GM12878 (cell line): ENCODE measurements at regions not wholly inside any gene's neighbourhood (a gene's known extent, or its start where the extent isn't known, plus 50 kb on each side); places are given as distances from the start of the nearest gene placed in this dataset.
A peak's percentile ranks its signal among the peaks of the same experiment; 100 is the strongest.

ENCODE experiments used
- ATAC-seq: fragments of 200-7000 bp; cut with Tn5 transposase; 3 replicates; pipeline ENCODE4 v1.9.1; 2020; ENCODE audit warnings: mild to moderate bottlenecking, moderate library complexity
- BruUV-seq: library from RNA; stranded (reverse); fragments of 400-500 nt; replicated peaks from 2 replicates; lab custom pipeline; 2021; lab: Mats Ljungman, UMichigan
- CTCF ChIA-PET: fragments of 300-600 bp; sonication (Branson Sonifier 250); formaldehyde crosslinking; extraction: SDS; loops from one replicate; lab custom pipeline; 2021; ENCODE audit warnings: inconsistent platforms; lab: Yijun Ruan, JAX
- POLR2A ChIA-PET: fragments of 350-600 bp; formaldehyde crosslinking; extraction: SDS; loops from one replicate; lab custom pipeline; 2021; ENCODE audit warnings: inconsistent platforms; lab: Charles Lee
- RAD21 ChIA-PET: fragments of 300-600 bp; sonication (Branson Sonifier 250); formaldehyde crosslinking; loops from one replicate; lab custom pipeline; 2023; ENCODE audit warnings: antibody characterized with exemption; ENCODE audit not compliant: unreplicated experiment; lab: Charles Lee
- SMC1A ChIA-PET: fragments of 300-600 bp; sonication (Branson Sonifier 250); formaldehyde crosslinking; loops from one replicate; lab custom pipeline; 2023; ENCODE audit not compliant: unreplicated experiment, uncharacterized antibody; lab: Charles Lee
- DNase-seq: peaks from one replicate; pipeline ENCODE4 v3.0.0-alpha.2; 2011; ENCODE audit warnings: low read depth, low spot score
- FAIRE-seq: peaks from 3 replicates; lab custom pipeline; 2011; peaks lifted over from hg19 to GRCh38; lab: Jason Lieb, UNC
- H2AFZ ChIP-seq: 2 replicates; pipeline ENCODE4 v1.6.0; 2011; ENCODE audit warnings: low read depth, low read length, control low read depth; ENCODE audit not compliant: control insufficient read depth
- H3K27ac ChIP-seq: 2 replicates; pipeline ENCODE4 v1.5.1; 2011; ENCODE audit warnings: control low read depth; ENCODE audit not compliant: control insufficient read depth, insufficient read depth
- H3K27me3 ChIP-seq, 2 experiments: replicated peaks in 1 of 2; 2 replicates each; pipeline versions ENCODE4 v1.6.0 to v1.6.1; 2011; ENCODE audit warnings: low read length in 1 of 2; ENCODE audit not compliant: control insufficient read depth in 2 of 2, insufficient read depth in 2 of 2
- H3K36me3 ChIP-seq, 2 experiments: 2 replicates each; pipeline ENCODE4 v1.5.1; 2011; ENCODE audit warnings: low read length in 1 of 2; ENCODE audit not compliant: control insufficient read depth in 2 of 2, insufficient read depth in 2 of 2
- H3K4me1 ChIP-seq: 2 replicates; pipeline ENCODE4 v1.6.1; 2011; ENCODE audit warnings: mild to moderate bottlenecking, low read length, moderate library complexity, mixed read lengths; ENCODE audit not compliant: control insufficient read depth, insufficient read depth
- H3K4me2 ChIP-seq: 2 replicates; pipeline ENCODE4 v1.6.0; 2011; ENCODE audit warnings: control low read depth; ENCODE audit not compliant: control insufficient read depth, insufficient read depth
- H3K4me3 ChIP-seq: fragments of 200-600 bp; sonication (generic); 2 replicates; pipeline ENCODE4 v1.5.1; 2016
- H3K79me2 ChIP-seq: 2 replicates; pipeline ENCODE4 v1.6.0; 2011; ENCODE audit warnings: low read length; ENCODE audit not compliant: control insufficient read depth, insufficient read depth
- H3K9ac ChIP-seq: 2 replicates; pipeline ENCODE4 v1.8.0; 2011; ENCODE audit warnings: low read length, control low read depth, mixed read lengths; ENCODE audit not compliant: control insufficient read depth, insufficient read depth
- H3K9me3 ChIP-seq: replicated peaks from 3 replicates; pipeline ENCODE4 v1.5.1; 2011; ENCODE audit warnings: mild to moderate bottlenecking, low read length; ENCODE audit not compliant: control insufficient read depth, insufficient read depth
- H4K20me1 ChIP-seq: 2 replicates; pipeline ENCODE4 v1.6.0; 2011; ENCODE audit not compliant: control insufficient read depth, insufficient read depth
- ATF7 ChIP-seq: fragments of 450-650 bp; IDR thresholded peaks from 2 replicates; pipeline ENCODE4 v1.6.1; 2016; ENCODE audit warnings: low read depth, mild to moderate bottlenecking
- BCL11A ChIP-seq: IDR thresholded peaks from 2 replicates; pipeline ENCODE4 v1.6.1; 2011; ENCODE audit warnings: low read depth, low read length
- CBFB ChIP-seq: IDR thresholded peaks from 2 replicates; pipeline ENCODE4 v1.6.1; 2016; ENCODE audit warnings: antibody characterized with exemption, low read depth
- HDAC2 ChIP-seq: fragments of 200-600 bp; sonication (generic); IDR thresholded peaks from 2 replicates; pipeline ENCODE4 v1.6.1; 2017
- HSF1 ChIP-seq: fragments of 150-350 bp; IDR thresholded peaks from 2 replicates; pipeline ENCODE4 v1.6.1; 2014; ENCODE audit warnings: mild to moderate bottlenecking, low read depth, low read length
- JUNB ChIP-seq: IDR thresholded peaks from 2 replicates; pipeline ENCODE4 v1.6.1; 2016; ENCODE audit warnings: antibody characterized with exemption, mild to moderate bottlenecking
- LARP7 ChIP-seq: fragments of 450-650 bp; IDR thresholded peaks from 2 replicates; pipeline ENCODE4 v1.6.1; 2017; ENCODE audit warnings: mild to moderate bottlenecking
- MLLT1 ChIP-seq: fragments of 450-650 bp; IDR thresholded peaks from 2 replicates; pipeline ENCODE4 v1.6.1; 2016; ENCODE audit warnings: mild to moderate bottlenecking
- RUNX3 ChIP-seq: IDR thresholded peaks from 2 replicates; pipeline ENCODE4 v1.6.1; 2012; ENCODE audit warnings: low read length, inconsistent platforms
- TCF12 ChIP-seq: IDR thresholded peaks from 2 replicates; pipeline ENCODE4 v1.6.1; 2011; ENCODE audit warnings: low read depth, mild to moderate bottlenecking, low read length
- TCF3 ChIP-seq: IDR thresholded peaks from 2 replicates; pipeline ENCODE4 v1.6.1; 2012; ENCODE audit warnings: low read depth, mild to moderate bottlenecking, low read length, borderline replicate concordance; ENCODE audit not compliant: insufficient read depth
- ZNF24 ChIP-seq: fragments of 450-650 bp; IDR thresholded peaks from 2 replicates; pipeline ENCODE4 v1.6.1; 2017; ENCODE audit warnings: antibody characterized with exemption, mild to moderate bottlenecking
- WGBS: methylation state at CpG from one replicate; pipeline ENCODE4 v1.1.6; 2016; ENCODE audit warnings: low lambda C conversion rate; ENCODE audit not compliant: insufficient replicate concordance, insufficient coverage; ENCODE audit errors: missing lambda C conversion rate; 5-methylcytosine and 5-hydroxymethylcytosine counted together
- in situ Hi-C: fragments of 300-500 bp; cut with MboI; formaldehyde crosslinking; loops from 9 replicates; pipeline ENCODE4 v1.14.3; 2018; ENCODE audit warnings: mixed read lengths
- intact Hi-C: fragments of 100-400 bp; cut with micrococcal nuclease; formaldehyde crosslinking; loops from one replicate; pipeline ENCODE4 v1.14.2; 2022; ENCODE audit not compliant: unreplicated experiment

- DNase-seq, result peak; percentile 1
- Histone ChIP-seq H3K27me3 (no peaks in the 10 kb centered on the region), H3K36me3 (no peaks in the 10 kb centered on the region), H4K20me1 (no peaks in the 10 kb centered on the region), H3K4me1 (no peaks in the 10 kb centered on the region), H3K9me3 (no peaks in the 10 kb centered on the region), H3K4me2 (0 out of 2 replicates have a peak overlapping the region, but pooled peaks have one; percentile 32), H3K79me2 (no peaks in the 10 kb centered on the region), H2AFZ (peak overlapping the region; percentile 41; the same call in 1 of the 2 replicates), H3K9ac (no peak overlapping the region), H3K4me3 (no peak overlapping the region), H3K27ac (no peak overlapping the region)
- no peak for FAIRE-seq
- intact Hi-C loops (no loop called here), in situ Hi-C loops (no loop called here)
- POLR2A ChIA-PET, result no interaction called here
- SMC1A ChIA-PET, result interaction anchor here (1.4 kb wide), 1 partner anchor 14 kb away, joined by 3 read pairs; no protein-coding TSS in a partner anchor
- RAD21 ChIA-PET, result no interaction called here
- no TSS peak for BruUV-seq
- WGBS, result 29% methylated on average over 5 of the region's 5 CpGs
- TF ChIP-seq JUNB, result no peak
- TF ChIP-seq TCF12, result 0 out of 2 replicates have a peak, but pooled peaks have one; percentile 9
- ATAC-seq, result peak; percentile 71
- CTCF ChIA-PET, result no interaction called here
Observed at GRCh38 chr5:101897914-101898313, 398.2 kb downstream of the SLCO4C1 start.

- BruUV-seq, result no TSS peak
- Histone ChIP-seq H3K9me3 (no peaks in the 10 kb centered on the region), H3K4me2 (no peak overlapping the region), H3K27me3 (no peaks in the 10 kb centered on the region), H4K20me1 (no peaks in the 10 kb centered on the region), H3K4me3 (no peak overlapping the region), H2AFZ (no peak overlapping the region), H3K79me2 (no peaks in the 10 kb centered on the region), H3K9ac (no peak overlapping the region), H3K4me1 (no peaks in the 10 kb centered on the region), H3K27ac (no peak overlapping the region), H3K36me3 (no peaks in the 10 kb centered on the region)
- ChIA-PET CTCF (no interaction called here), POLR2A (no interaction called here), SMC1A (no interaction called here), RAD21 (no interaction called here)
- ATAC-seq (no peak), DNase-seq (no peak), FAIRE-seq (no peak)
- in situ Hi-C loops, result no loop called here
- intact Hi-C loops, result no loop called here
- WGBS, result 0% methylated on average over 1 of the region's 1 CpG
- no peak for TF ChIP-seq TCF3
- no peak for TF ChIP-seq CBFB
- no peak for TF ChIP-seq RUNX3
- TF ChIP-seq MLLT1, result no peak
- no peak for TF ChIP-seq HSF1
- no peak for TF ChIP-seq ZNF24
- TF ChIP-seq HDAC2, result no peak
- TF ChIP-seq LARP7, result no peak
- no peak for TF ChIP-seq BCL11A
- no peak for TF ChIP-seq ATF7
Observed at GRCh38 chr5:101894985-101895384, 401.1 kb downstream of the SLCO4C1 start.
